ENCODE measurements at regions not wholly inside any gene's neighbourhood (a gene's known extent, or its start where the extent isn't known, plus 50 kb on each side); places are given as distances from the start of the nearest gene placed in this dataset.
A peak's percentile ranks its signal among the peaks of the same experiment; 100 is the strongest.

DNA sequence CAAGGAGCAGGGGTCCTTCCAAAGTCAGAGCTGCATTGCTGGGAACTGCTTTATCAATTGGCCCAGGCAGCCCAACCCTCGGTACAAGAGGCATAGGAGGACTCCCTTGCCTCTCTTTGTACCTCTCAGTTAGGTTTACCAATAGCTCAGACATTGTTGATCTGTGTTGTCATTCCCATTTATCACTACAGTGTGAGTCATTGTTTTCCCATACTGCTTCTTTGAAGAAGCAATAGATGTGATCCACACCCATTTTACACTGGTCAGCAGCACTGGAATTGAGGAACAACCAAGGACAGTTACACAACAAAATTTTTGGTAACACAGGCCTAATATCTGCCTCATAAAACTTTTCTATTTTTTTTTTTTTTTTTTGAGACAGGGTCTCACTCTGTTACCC is 307.2 kb downstream of the SNX13 start:
- DNase-seq (ENCODE audit: low read depth): no peak
- no peak for TF ChIP-seq CTCF (IDR thresholded peaks at IDR 0.05; ENCODE audit: control insufficient read depth, extremely low read depth, insufficient read depth)
- H3K4me3 ChIP-seq (ENCODE audit: low read depth, low read length): no peak overlapping the region

DNA sequence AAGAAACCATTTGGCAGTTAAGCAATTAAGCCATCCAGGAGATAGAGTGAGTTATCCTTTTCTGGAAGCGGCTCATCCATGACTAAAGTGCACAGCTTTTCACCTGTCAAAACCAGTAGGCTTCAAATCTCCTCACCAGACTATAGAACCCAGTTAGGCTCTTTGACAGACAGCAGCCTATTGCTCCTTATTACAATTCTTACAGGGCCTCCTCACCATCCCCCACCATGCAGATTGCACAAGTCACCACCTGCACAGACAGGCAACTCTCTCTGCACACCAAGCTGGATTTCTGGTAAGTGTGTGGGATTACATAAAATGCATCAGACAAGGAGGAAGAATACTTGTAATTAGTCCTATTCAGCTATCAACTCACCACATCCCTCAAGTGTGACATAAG is 301.6 kb downstream of the SNX13 start:
- no peak overlapping the region for H3K4me3 ChIP-seq (ENCODE audit: low read depth, low read length)
- TF ChIP-seq CTCF (IDR thresholded peaks at IDR 0.05; ENCODE audit: control insufficient read depth, extremely low read depth, insufficient read depth): no peak
- DNase-seq (ENCODE audit: low read depth): no peak

DNA sequence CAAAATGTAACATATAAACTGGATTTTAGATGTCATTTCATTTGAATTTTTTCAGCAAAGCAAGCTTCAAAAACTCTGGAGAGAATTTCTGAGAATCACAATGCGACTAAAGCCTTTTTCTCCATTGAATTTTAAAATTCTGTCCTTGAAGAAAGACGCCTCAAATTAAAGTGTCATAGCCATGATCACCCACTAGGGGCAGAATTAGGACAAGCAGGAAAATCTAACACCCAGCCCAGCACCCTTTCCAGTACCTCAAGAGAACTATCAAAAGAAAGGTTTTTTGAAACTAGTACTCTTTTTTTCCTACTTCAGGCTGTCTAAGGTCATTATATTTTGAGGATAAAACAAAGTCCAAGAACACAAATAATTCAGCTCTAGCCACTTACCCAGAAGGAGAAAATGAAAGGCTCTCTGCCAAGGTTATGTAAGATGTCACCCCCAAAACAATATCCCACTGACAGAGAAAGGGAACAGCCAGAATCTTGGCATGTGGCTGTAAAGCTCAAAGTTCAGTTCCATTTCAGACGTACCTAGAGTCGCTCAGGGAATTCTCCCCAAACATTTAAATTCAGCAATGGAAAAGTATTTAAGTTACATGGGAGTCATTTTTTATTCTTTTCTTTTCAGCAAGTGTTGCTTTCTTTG is 299.4 kb downstream of the SNX13 start:
- DNase-seq (ENCODE audit: low read depth): peak; percentile 7
- TF ChIP-seq CTCF (IDR thresholded peaks at IDR 0.05; ENCODE audit: control insufficient read depth, extremely low read depth, insufficient read depth): peak; percentile 70
- no peak overlapping the region for H3K4me3 ChIP-seq (ENCODE audit: low read depth, low read length)

DNA sequence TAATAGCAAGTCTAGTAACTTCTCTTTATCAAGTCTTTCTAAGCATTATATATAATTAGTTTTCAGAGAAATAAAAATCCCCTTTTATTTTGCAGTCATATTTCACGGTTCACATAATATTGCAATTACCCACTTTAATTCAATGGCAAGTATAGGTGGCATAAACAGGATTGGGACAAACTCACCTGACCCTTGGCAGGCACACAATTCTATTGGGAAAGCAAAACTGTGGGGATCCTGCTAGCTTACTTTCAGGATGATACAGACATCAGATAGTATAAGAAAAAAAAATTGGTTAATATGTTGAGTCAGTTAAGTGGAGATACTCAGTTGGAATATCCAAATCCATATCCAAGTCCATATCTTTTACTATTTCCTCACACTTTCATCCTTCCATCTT is 294.8 kb downstream of the SNX13 start:
- TF ChIP-seq CTCF (IDR thresholded peaks at IDR 0.05; ENCODE audit: control insufficient read depth, extremely low read depth, insufficient read depth): no peak
- no peak overlapping the region for H3K4me3 ChIP-seq (ENCODE audit: low read depth, low read length)
- no peak for DNase-seq (ENCODE audit: low read depth)

DNA sequence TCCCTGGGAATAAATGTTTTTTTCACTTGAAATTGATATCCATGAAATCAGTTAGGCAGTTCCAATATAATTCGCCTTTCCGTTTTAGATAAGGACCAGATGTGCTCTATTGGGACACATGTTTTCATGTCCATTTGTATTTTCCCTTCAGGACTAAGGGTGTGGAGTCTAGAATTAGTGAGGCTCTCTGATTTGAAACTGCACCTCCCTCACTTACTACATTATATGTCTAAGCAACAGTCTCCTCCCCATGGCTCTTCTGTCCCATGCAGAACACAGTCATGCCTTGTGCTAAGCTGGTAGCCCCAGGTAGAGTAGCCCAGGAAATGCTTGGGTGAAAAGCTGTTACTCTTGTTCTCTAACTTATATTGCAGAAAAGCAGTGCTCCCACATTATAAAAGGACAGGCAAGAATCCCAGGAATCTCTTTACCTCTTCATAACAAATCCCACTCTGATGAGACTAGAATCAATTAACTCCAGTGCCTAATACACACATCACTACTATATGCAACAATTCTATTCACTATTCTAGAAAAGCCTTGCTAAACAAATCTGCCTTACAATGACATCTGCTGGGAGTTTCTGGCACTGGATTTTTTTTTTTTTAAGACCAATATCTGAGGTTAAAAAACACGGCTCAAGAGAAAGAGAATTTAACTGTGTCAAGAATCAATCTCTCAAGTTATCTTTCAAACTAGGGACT is 293.9 kb downstream of the SNX13 start:
- peak; percentile 44 for TF ChIP-seq CTCF (IDR thresholded peaks at IDR 0.05; ENCODE audit: control insufficient read depth, extremely low read depth, insufficient read depth)
- peak; percentile 6 for DNase-seq (ENCODE audit: low read depth)

DNA sequence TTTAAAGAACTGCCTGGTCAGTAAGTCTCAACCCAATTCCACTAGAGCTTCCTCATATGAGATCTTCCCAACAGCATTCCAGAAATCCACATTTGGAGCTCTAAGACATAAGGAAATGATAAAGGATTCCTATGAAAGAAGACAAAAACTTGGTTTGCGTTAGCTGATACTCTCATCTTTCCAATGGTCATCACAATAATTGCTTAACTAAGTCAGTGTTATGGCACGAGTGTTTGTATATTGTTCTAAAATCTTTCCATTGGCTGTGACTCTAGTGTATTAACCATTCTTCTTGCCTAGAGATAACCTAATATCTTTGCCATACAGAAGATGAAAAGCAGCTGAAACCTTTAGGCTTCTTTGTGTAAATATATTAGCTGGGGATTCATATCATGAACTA is 289.0 kb downstream of the SNX13 start:
- TF ChIP-seq CTCF (IDR thresholded peaks at IDR 0.05; ENCODE audit: control insufficient read depth, extremely low read depth, insufficient read depth): no peak
- no peak overlapping the region for H3K4me3 ChIP-seq (ENCODE audit: low read depth, low read length)
- no peak for DNase-seq (ENCODE audit: low read depth)

More for the DNA sequence above, 293.9 kb downstream of the SNX13 start:
- no peak overlapping the region for H3K4me3 ChIP-seq (ENCODE audit: low read depth, low read length)
